ENCODE measurements at regions not wholly inside any gene's neighbourhood (a gene's known extent, or its start where the extent isn't known, plus 50 kb on each side); places are given as distances from the start of the nearest gene placed in this dataset.

GRCh38 chr20:11277170-11277569 lies 603.4 kb upstream of the JAG1 start:
- no peak overlapping the region for H3K23ac ChIP-seq (ENCODE audit: low read depth, low read length)
- no peak overlapping the region for H3K4me2 ChIP-seq (ENCODE audit: low read depth, low read length)
- no peaks in the 10 kb centered on the region for H3K36me3 ChIP-seq (ENCODE audit: control insufficient read depth, insufficient read depth, low read length)
- H2AK5ac ChIP-seq (ENCODE audit: low read depth, low read length) = no peak overlapping the region
- H3K9ac ChIP-seq (ENCODE audit: low read depth, low read length) = no peak overlapping the region
- H3K4ac ChIP-seq (ENCODE audit: low read depth, low read length) = no peak overlapping the region
- no CpG with 5 or more reads among the region's 1 CpG for WGBS, 2 experiments (ENCODE audit: extremely low coverage in 2 of 2, insufficient read length in 1 of 2)
- H2AFZ ChIP-seq (replicated peaks; ENCODE audit: low read length, poor library complexity) = no peak overlapping the region
- ATAC-seq (ENCODE audit: low read depth) (no peak), DNase-seq (no peak)
- no peaks in the 10 kb centered on the region for H3K27me3 ChIP-seq (ENCODE audit: control insufficient read depth, insufficient read depth, low read length)
- no peak overlapping the region for H2BK5ac ChIP-seq (ENCODE audit: low read depth, low read length, poor library complexity, severe bottlenecking)
- H3K9me1 ChIP-seq (ENCODE audit: insufficient read depth, low read length) = no peaks in the 10 kb centered on the region
- no peak overlapping the region for H3K27ac ChIP-seq (ENCODE audit: insufficient read depth, low read length)
- intact Hi-C loops (cut with micrococcal nuclease) = no loop called here
- no peak overlapping the region for H3K4me3 ChIP-seq (ENCODE audit: insufficient read depth, low read depth, low read length)
- in situ Hi-C loops (cut with MboI; ENCODE audit: low sequenced_read_pairs) = loop anchor here (5.0 to 10.0 kb wide), 3 partner anchors 265 to 812 kb away; no protein-coding TSS in a partner anchor
- no peaks in the 10 kb centered on the region for H4K20me1 ChIP-seq (ENCODE audit: insufficient read depth, low read length)
- dilution Hi-C loops (cut with HindIII; ENCODE audit: low sequenced_read_pairs, unreplicated experiment) = no loop called here
- no peak overlapping the region for H2BK15ac ChIP-seq (ENCODE audit: low read depth, low read length)
- H3K18ac ChIP-seq (ENCODE audit: low read depth, low read length) = no peak overlapping the region
- no peak overlapping the region for H3K14ac ChIP-seq (replicated peaks; ENCODE audit: low read depth, low read length)
- peaks cover 3% of the 10 kb centered on the region; the same call in 1 of the 2 replicates for H3K9me3 ChIP-seq (ENCODE audit: control insufficient read depth, insufficient read depth, low read length)
- no peak overlapping the region for H3K56ac ChIP-seq (ENCODE audit: extremely low read depth, insufficient read depth, low read length)
- H3K79me1 ChIP-seq (ENCODE audit: low read depth in 1 of 2, low read length in 2 of 2) = no peaks in the 10 kb centered on the region
- TF ChIP-seq ELK1 (IDR thresholded peaks at IDR 0.05; ENCODE audit: borderline replicate concordance, low read depth, low read length) (no peak), CEBPB (IDR thresholded peaks at IDR 0.05; ENCODE audit: low read depth, low read length) (no peak), NFE2L2 (IDR thresholded peaks at IDR 0.05; ENCODE audit: low read depth, low read length) (no peak), FOS (IDR thresholded peaks at IDR 0.05; ENCODE audit: low read depth, low read length) (no peak), MAZ (IDR thresholded peaks at IDR 0.05; ENCODE audit: borderline replicate concordance, low read depth, low read length) (no peak), MXI1 (IDR thresholded peaks at IDR 0.05; ENCODE audit: borderline replicate concordance, low read depth, low read length) (no peak), POLR2A (IDR thresholded peaks at IDR 0.05; ENCODE audit: low read depth, low read length) (no peak), MAFK (IDR thresholded peaks at IDR 0.05; ENCODE audit: low read depth, low read length) (no peak), RAD21 (IDR thresholded peaks at IDR 0.05; ENCODE audit: low read length) (no peak), CTCF (conservative IDR thresholded peaks at IDR 0.05; ENCODE audit: low read depth, low read length) (no peak), CHD1 (IDR thresholded peaks at IDR 0.05; ENCODE audit: low read depth, low read length) (no peak), BHLHE40 (IDR thresholded peaks at IDR 0.05; ENCODE audit: low read depth, low read length) (no peak), RFX5 (IDR thresholded peaks at IDR 0.05; ENCODE audit: low read depth, low read length) (no peak), RCOR1 (IDR thresholded peaks at IDR 0.05; ENCODE audit: insufficient replicate concordance, low read length) (no peak), SMC3 (IDR thresholded peaks at IDR 0.05; ENCODE audit: low read depth, low read length) (no peak)
- H3K4me1 ChIP-seq (ENCODE audit: control insufficient read depth, insufficient read depth, low read length) = no peaks in the 10 kb centered on the region
- no peak overlapping the region for H2AK9ac ChIP-seq (replicated peaks; ENCODE audit: low read depth, low read length, poor library complexity)
- H2BK120ac ChIP-seq (ENCODE audit: low read depth, low read length) = no peak overlapping the region
- no TSS peak for BruUV-seq (replicated peaks)
- no peak overlapping the region for H4K8ac ChIP-seq (ENCODE audit: low read depth in 2 of 2, low read length in 2 of 2)
- no peak overlapping the region for H4K5ac ChIP-seq (ENCODE audit: low read depth, low read length)
- H2BK20ac ChIP-seq (ENCODE audit: low read depth, low read length) = no peak overlapping the region
- ChIA-PET POLR2A (ENCODE audit: unreplicated experiment) (no interaction called here), CTCF (no interaction called here)
- H4K91ac ChIP-seq (ENCODE audit: insufficient read depth, low read depth, low read length) = no peak overlapping the region
